SK-N-SH (cell line): ENCODE measurements at regions not wholly inside any gene's neighbourhood (a gene's known extent, or its start where the extent isn't known, plus 50 kb on each side); places are given as distances from the start of the nearest gene placed in this dataset.

Source experiments
- CTCF ChIA-PET: fragments of 300-600, 350-600 bp; formaldehyde crosslinking; extraction: SDS; loops from one replicate; lab custom pipeline; 2021; lab: Yijun Ruan, JAX
- POLR2A ChIA-PET: fragments of 350-600 bp; sonication (Branson Sonifier 250); formaldehyde crosslinking; extraction: SDS; loops from one replicate; lab custom pipeline; 2020; ENCODE audit warnings: antibody characterized with exemption, inconsistent platforms; lab: Yijun Ruan, JAX
- DNase-seq: peaks from one replicate; pipeline ENCODE4 v3.0.0; 2012
- H2AFZ ChIP-seq: fragments of 200-600 bp; sonication (generic); 2 replicates; pipeline ENCODE4 v1.8.1; 2016; ENCODE audit warnings: antibody characterized with exemption, mild to moderate bottlenecking, low read depth
- H3F3A ChIP-seq: fragments of 200-600 bp; sonication (generic); replicated peaks from 2 replicates; pipeline ENCODE3; 2016; ENCODE audit warnings: antibody characterized with exemption, mild to moderate bottlenecking; ENCODE audit not compliant: insufficient read depth
- H3K27ac ChIP-seq, 2 experiments: fragments of 200-500 bp in 1 of 2; fragments of 200-600 bp in 1 of 2; sonication (Bioruptor generic) in 1 of 2; sonication (generic), shearing (Covaris generic) in 1 of 2; 2 replicates each; pipeline versions ENCODE4 v1.5.1 to v1.6.1; 2014 to 2016; ENCODE audit warnings: low read depth in 2 of 2, inconsistent platforms in 1 of 2, low read length in 1 of 2, mild to moderate bottlenecking in 1 of 2, mixed read lengths in 1 of 2
- H3K27me3 ChIP-seq: fragments of 200-600 bp; sonication (generic), shearing (Covaris generic); 2 replicates; pipeline ENCODE4 v1.6.1; 2016; ENCODE audit warnings: mixed run types; ENCODE audit not compliant: insufficient read depth
- H3K36me3 ChIP-seq, 2 experiments: fragments of 200-500 bp in 1 of 2; fragments of 200-600 bp in 1 of 2; sonication (Bioruptor generic) in 1 of 2; sonication (generic) in 1 of 2; replicated peaks in 1 of 2; 2 replicates each; pipeline versions ENCODE3 to v1.5.1; 2014 to 2016; ENCODE audit warnings: low read length in 1 of 2, mild to moderate bottlenecking in 1 of 2; ENCODE audit not compliant: insufficient read depth in 2 of 2, control insufficient read depth in 1 of 2
- H3K4me1 ChIP-seq, 2 experiments: fragments of 200-500 bp in 1 of 2; fragments of 200-600 bp in 1 of 2; sonication (Bioruptor generic) in 1 of 2; sonication (generic), shearing (Covaris generic) in 1 of 2; 2 replicates each; pipeline versions ENCODE4 v1.5.1 to v1.6.1; 2014 to 2016; ENCODE audit warnings: low read depth in 1 of 2, low read length in 1 of 2, mixed run types in 1 of 2; ENCODE audit not compliant: insufficient read depth in 2 of 2, control insufficient read depth in 1 of 2
- H3K4me2 ChIP-seq: fragments of 200-600 bp; sonication (generic), shearing (Covaris generic); 2 replicates; pipeline ENCODE4 v1.6.1; 2017; ENCODE audit warnings: mixed run types
- H3K4me3 ChIP-seq, 2 experiments: fragments of 200-500 bp in 1 of 2; fragments of 200-600 bp in 1 of 2; sonication (Bioruptor generic) in 1 of 2; sonication (generic), shearing (Covaris generic) in 1 of 2; 2 replicates each; pipeline versions ENCODE4 v1.5.1 to v1.8.1; 2014 to 2016; ENCODE audit warnings: low read depth in 2 of 2, inconsistent platforms in 1 of 2, low read length in 1 of 2, mild to moderate bottlenecking in 1 of 2, mixed read lengths in 1 of 2, moderate library complexity in 1 of 2
- H3K79me2 ChIP-seq: fragments of 200-600 bp; sonication (generic); 2 replicates; pipeline ENCODE4 v1.8.1; 2017; ENCODE audit warnings: mild to moderate bottlenecking; ENCODE audit not compliant: insufficient read depth
- H3K9ac ChIP-seq: fragments of 200-600 bp; sonication (generic); 2 replicates; pipeline ENCODE4 v1.6.1; 2017; ENCODE audit warnings: mixed run types
- H3K9me2 ChIP-seq: fragments of 200-600 bp; sonication (generic); 2 replicates; pipeline ENCODE4 v1.6.1; 2017; ENCODE audit warnings: mixed run types
- H3K9me3 ChIP-seq: fragments of 200-600 bp; sonication (generic); 2 replicates; pipeline ENCODE4 v1.6.1; 2017; ENCODE audit warnings: mixed run types, mild to moderate bottlenecking, moderate library complexity
- H4K20me1 ChIP-seq: fragments of 200-600 bp; sonication (generic); 2 replicates; pipeline ENCODE4 v1.6.1; 2017; ENCODE audit warnings: mild to moderate bottlenecking, mixed run types; ENCODE audit not compliant: insufficient read depth
- CHD2 ChIP-seq: fragments of 150-350 bp; IDR thresholded peaks from 2 replicates; pipeline ENCODE4 v1.6.1; 2018; ENCODE audit warnings: low read length; ENCODE audit not compliant: partially characterized antibody
- ELF1 ChIP-seq: IDR thresholded peaks from 2 replicates; pipeline ENCODE4 v1.4.0; 2012
- EP300 ChIP-seq, 2 experiments: IDR thresholded peaks; 2 replicates each; pipeline versions ENCODE4 v1.4.0 to v1.6.1; 2012; ENCODE audit warnings: borderline replicate concordance in 1 of 2, low read depth in 1 of 2, low read length in 1 of 2
- EZH2phosphoT487 ChIP-seq: fragments of 200-600 bp; sonication (generic); IDR thresholded peaks from 2 replicates; pipeline ENCODE4 v1.6.1; 2017; ENCODE audit warnings: low read depth, mixed run types, mild to moderate bottlenecking, antibody characterized with exemption, moderate library complexity, borderline replicate concordance
- FOSL2 ChIP-seq: IDR thresholded peaks from 2 replicates; pipeline ENCODE4 v1.4.0; 2012; ENCODE audit warnings: low read depth, mild to moderate bottlenecking, moderate library complexity, borderline replicate concordance
- FOXM1 ChIP-seq: IDR thresholded peaks from 2 replicates; pipeline ENCODE4 v1.4.0; 2012; ENCODE audit warnings: low read depth, mild to moderate bottlenecking
- GABPA ChIP-seq: IDR thresholded peaks from 2 replicates; pipeline ENCODE4 v1.4.0; 2012; ENCODE audit warnings: low read depth, mild to moderate bottlenecking
- MEF2A ChIP-seq: IDR thresholded peaks from 2 replicates; pipeline ENCODE4 v1.4.0; 2012; ENCODE audit warnings: low read depth, borderline replicate concordance
- MXI1 ChIP-seq: IDR thresholded peaks from 2 replicates; pipeline ENCODE4 v1.6.1; 2012; ENCODE audit warnings: mild to moderate bottlenecking, low read depth, low read length, improper control_type of control experiment
- NFIC ChIP-seq: IDR thresholded peaks from 2 replicates; pipeline ENCODE4 v1.4.0; 2012; ENCODE audit warnings: borderline replicate concordance
- NRF1 ChIP-seq: IDR thresholded peaks from 2 replicates; pipeline ENCODE4 v1.6.1; 2012; ENCODE audit warnings: low read depth, mild to moderate bottlenecking, low read length
- PBX3 ChIP-seq: IDR thresholded peaks from 2 replicates; pipeline ENCODE4; 2012
- REST ChIP-seq: IDR thresholded peaks from 2 replicates; pipeline ENCODE4 v1.6.1; 2012; ENCODE audit warnings: mild to moderate bottlenecking, low read depth, low read length, moderate library complexity
- RFX5 ChIP-seq: IDR thresholded peaks from 2 replicates; pipeline ENCODE4 v1.6.1; 2012; ENCODE audit warnings: mild to moderate bottlenecking, improper control_type of control experiment, low read length
- RXRA ChIP-seq: IDR thresholded peaks from 2 replicates; pipeline ENCODE4 v1.4.0; 2012; ENCODE audit warnings: low read depth, mild to moderate bottlenecking, borderline replicate concordance
- TEAD4 ChIP-seq: IDR thresholded peaks from 2 replicates; pipeline ENCODE4 v1.4.0; 2012; ENCODE audit warnings: mild to moderate bottlenecking, borderline replicate concordance; ENCODE audit not compliant: insufficient read depth
- USF1 ChIP-seq: IDR thresholded peaks from 2 replicates; pipeline ENCODE4 v1.4.0; 2012; ENCODE audit warnings: low read depth, borderline replicate concordance
- YY1 ChIP-seq: IDR thresholded peaks from 2 replicates; pipeline ENCODE4 v1.4.0; 2012; ENCODE audit warnings: low read depth, mild to moderate bottlenecking
- WGBS: methylation state at CpG from one replicate; pipeline ENCODE4 v1.1.6; 2017; ENCODE audit warnings: low lambda C conversion rate; 5-methylcytosine and 5-hydroxymethylcytosine counted together

- TF ChIP-seq EZH2phosphoT487 (no peak), YY1 (no peak), USF1 (no peak), PBX3 (no peak), RXRA (no peak)
Observed at GRCh38 chr1:209010475-209011230, 572.9 kb upstream of the CAMK1G start (continued).

GRCh38 chr1:209012443-209013196, 570.9 kb upstream of the CAMK1G start:
- ChIA-PET POLR2A (no interaction called here), CTCF (interaction anchor here (1.7 kb wide), 1 partner anchor 10 kb away, joined by 4 read pairs; no protein-coding TSS in a partner anchor)
- no peak overlapping the region for H2AFZ ChIP-seq
- no peak overlapping the region for H3K4me2 ChIP-seq
- no peaks in the 10 kb centered on the region for H3K79me2 ChIP-seq
- no peaks in the 10 kb centered on the region for H3K9me3 ChIP-seq
- no peak overlapping the region for H3K4me3 ChIP-seq
- no peaks in the 10 kb centered on the region for H3K27me3 ChIP-seq
- H3K36me3 ChIP-seq: no peaks in the 10 kb centered on the region
- TF ChIP-seq RXRA: no peak
- no peak for TF ChIP-seq GABPA
- no peak for TF ChIP-seq ELF1
- TF ChIP-seq MEF2A: no peak
- TF ChIP-seq NRF1: no peak
- H4K20me1 ChIP-seq: no peaks in the 10 kb centered on the region
- H3K9ac ChIP-seq: no peak overlapping the region
- no peak overlapping the region for H3K27ac ChIP-seq
- DNase-seq: no peak
- WGBS: 84% methylated on average over 6 of the region's 6 CpGs
- no peaks in the 10 kb centered on the region for H3F3A ChIP-seq
- peaks cover 0 to 2% of the 10 kb centered on the region in 2 experiments; a peak in 1 of 4 replicates for H3K4me1 ChIP-seq
- no peaks in the 10 kb centered on the region for H3K9me2 ChIP-seq

GRCh38 chr1:209015092-209015491, 568.4 kb upstream of the CAMK1G start:
- Histone ChIP-seq H3K27ac (no peak overlapping the region), H3K4me3 (no peak overlapping the region), H2AFZ (no peak overlapping the region), H3K79me2 (no peaks in the 10 kb centered on the region), H4K20me1 (no peaks in the 10 kb centered on the region), H3K4me2 (no peak overlapping the region), H3K27me3 (no peaks in the 10 kb centered on the region), H3F3A (no peaks in the 10 kb centered on the region), H3K9me3 (no peaks in the 10 kb centered on the region), H3K4me1 (peaks cover 0 to 2% of the 10 kb centered on the region in 2 experiments; a peak in 1 of 4 replicates), H3K36me3 (no peaks in the 10 kb centered on the region), H3K9ac (no peak overlapping the region), H3K9me2 (no peaks in the 10 kb centered on the region)
- no peak for DNase-seq
- ChIA-PET CTCF (interaction anchor here (1.2 kb wide), 1 partner anchor 10 kb away, joined by 3 read pairs; no protein-coding TSS in a partner anchor), POLR2A (no interaction called here)
- no peak for TF ChIP-seq REST
- no peak for TF ChIP-seq RFX5
- no peak for TF ChIP-seq MXI1
- TF ChIP-seq NFIC: no peak
- no peak for TF ChIP-seq USF1
- no peak for TF ChIP-seq TEAD4
- TF ChIP-seq EP300 (IDR thresholded peaks at IDR 0.05; ENCODE audit: borderline replicate concordance in 1 of 2, low read depth in 1 of 2, low read length in 1 of 2): no peak
- TF ChIP-seq FOXM1: no peak
- no peak for TF ChIP-seq FOSL2
- no peak for TF ChIP-seq CHD2
